GM19328 (cell line): ENCODE measurements at regions not wholly inside any gene's neighbourhood (a gene's known extent, or its start where the extent isn't known, plus 50 kb on each side); places are given as distances from the start of the nearest gene placed in this dataset.
"Not testable (repeated sequence)": the region's sequence is repeated elsewhere in the genome, so short reads cannot be mapped to it uniquely, and the experiment has no call there.

ENCODE experiments used
- ATAC-seq: cut with Tn5 transposase; IDR thresholded peaks from one replicate; pipeline ENCODE4 v1.9.1; 2021; ENCODE audit warnings: mild to moderate bottlenecking, moderate library complexity; ENCODE audit not compliant: unreplicated experiment

DNA sequence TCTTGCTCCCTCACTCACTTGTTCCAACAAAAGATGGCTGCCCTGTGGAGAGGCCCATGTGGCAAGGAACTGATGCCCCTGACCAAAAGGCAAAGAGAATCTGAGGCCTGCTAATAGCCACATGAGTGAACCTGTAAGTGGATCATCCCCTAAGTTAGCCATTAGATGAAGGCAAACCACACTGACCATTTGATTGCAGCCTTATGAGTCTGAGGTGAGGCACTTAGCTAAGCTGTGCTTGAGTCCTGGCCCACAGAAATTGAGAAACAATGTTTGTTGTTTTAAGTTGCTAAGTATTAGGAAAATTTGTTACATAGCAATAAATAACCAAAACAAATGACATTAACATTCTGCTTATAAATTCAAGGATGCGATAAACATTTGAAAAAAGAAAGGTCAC, 100.1 kb upstream of the BET1 start:
- no peak for ATAC-seq

DNA sequence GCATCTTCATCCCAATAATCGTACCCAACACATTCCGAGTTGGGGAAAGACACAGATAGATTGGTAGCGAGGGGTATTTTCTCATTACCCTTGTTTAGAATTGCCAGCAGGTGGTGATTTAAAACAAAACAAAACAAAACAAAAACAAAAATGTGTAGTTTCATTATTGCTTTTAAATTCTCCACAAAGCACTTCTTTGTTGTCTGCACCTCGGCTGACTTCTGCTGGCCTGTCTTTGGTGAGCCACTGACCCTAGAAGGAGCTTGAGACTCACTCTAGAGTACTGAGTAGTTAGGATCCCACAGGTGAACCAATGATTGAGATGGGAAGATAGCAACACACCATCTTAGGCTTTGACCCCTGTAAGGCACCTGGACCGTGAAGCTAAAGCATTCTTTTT, 105.4 kb upstream of the BET1 start:
- ATAC-seq: no peak

DNA sequence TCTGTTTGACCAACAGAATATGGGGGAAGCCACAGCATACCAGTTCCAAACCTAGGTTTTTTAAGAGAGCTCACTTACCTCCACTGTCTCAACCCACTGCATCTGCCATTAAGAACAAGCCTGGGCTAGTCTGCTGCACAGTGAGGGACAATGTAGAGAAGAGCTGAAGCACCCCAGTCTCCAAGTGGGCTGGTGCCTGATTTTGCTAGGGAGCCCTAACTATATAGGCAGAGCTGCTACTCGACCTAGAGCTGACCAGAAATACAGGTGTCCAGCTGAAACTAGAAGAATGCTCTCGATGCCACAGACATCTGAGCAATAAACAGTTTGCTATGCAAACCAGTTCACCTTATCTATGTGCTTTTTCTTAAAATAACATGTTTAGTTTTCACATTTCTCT, 106.9 kb upstream of the BET1 start:
- no peak for ATAC-seq

GRCh38 chr7:94115316-94115715, 111.2 kb upstream of the BET1 start:
- ATAC-seq: no peak

GRCh38 chr7:94123136-94123535, 119.0 kb upstream of the BET1 start:
- no peak for ATAC-seq

- no peak for ATAC-seq
These were observed 122.9 kb upstream of the BET1 start for GRCh38 chr7:94127026-94127425.

- ATAC-seq: no peak
These were observed 123.9 kb upstream of the BET1 start for GRCh38 chr7:94128072-94128471.

- no peak for ATAC-seq
These were observed 125.4 kb upstream of the BET1 start for GRCh38 chr7:94129443-94130140.

- ATAC-seq: no peak
These were observed 126.6 kb upstream of the BET1 start for GRCh38 chr7:94130716-94131115.

DNA sequence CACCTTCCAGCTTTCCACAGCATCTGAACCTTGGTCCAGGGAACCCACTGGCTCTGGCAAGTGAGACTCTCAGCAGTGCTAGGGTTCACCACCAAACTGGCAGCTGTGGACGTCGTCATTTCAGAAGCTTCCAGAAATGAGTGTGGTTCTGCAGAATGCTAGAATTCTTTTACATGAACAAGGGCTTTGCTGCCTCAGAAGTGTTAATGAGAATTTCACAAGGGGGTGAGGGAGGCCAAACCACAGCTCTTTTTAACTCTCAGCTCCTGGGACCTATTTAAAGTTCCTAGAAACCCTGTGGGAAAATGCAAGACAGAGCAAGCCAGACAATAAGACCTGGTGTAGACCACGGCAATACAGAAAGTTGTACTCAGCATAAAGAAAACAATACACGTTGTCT, 129.3 kb upstream of the BET1 start:
- ATAC-seq: no peak

GRCh38 chr7:94135180-94135579, 131.0 kb upstream of the BET1 start:
- no peak for ATAC-seq

- ATAC-seq: no peak
These were observed 138.1 kb upstream of the BET1 start for GRCh38 chr7:94142281-94142680.

GRCh38 chr7:94145602-94146001, 141.4 kb upstream of the BET1 start:
- ATAC-seq: no peak

GRCh38 chr7:94146408-94146807, 142.3 kb upstream of the BET1 start:
- no peak for ATAC-seq

- ATAC-seq: no peak
These were observed 145.8 kb upstream of the BET1 start for GRCh38 chr7:94149789-94150545.

- ATAC-seq: no peak
These were observed 150.0 kb upstream of the BET1 start for GRCh38 chr7:94154182-94154581.

- ATAC-seq: no peak
These were observed 150.7 kb upstream of the BET1 start for GRCh38 chr7:94154858-94155257.

GRCh38 chr7:94157659-94158306, 153.6 kb upstream of the BET1 start:
- not testable (repeated sequence) for ATAC-seq

- peak; percentile 94 for ATAC-seq
These were observed 156.7 kb upstream of the BET1 start for GRCh38 chr7:94160719-94161435.

- ATAC-seq: no peak
These were observed 157.3 kb upstream of the BET1 start for GRCh38 chr7:94161476-94161875.

GRCh38 chr7:94169682-94170081, 165.5 kb upstream of the BET1 start:
- no peak for ATAC-seq
